Loucy (cell line): ENCODE measurements at regions not wholly inside any gene's neighbourhood (a gene's known extent, or its start where the extent isn't known, plus 50 kb on each side); places are given as distances from the start of the nearest gene placed in this dataset.

Experiments
- H2AFZ ChIP-seq: fragments of 200-600 bp; sonication (generic); 2 replicates; pipeline ENCODE4 v1.6.0; 2016; ENCODE audit warnings: antibody characterized with exemption, mild to moderate bottlenecking, low read length, moderate library complexity
- H3F3A ChIP-seq: fragments of 200-600 bp; 2 replicates; pipeline ENCODE4 v1.6.0; 2016; ENCODE audit warnings: antibody characterized with exemption, low read depth, mild to moderate bottlenecking
- H3K27me3 ChIP-seq: fragments of 200-600 bp; sonication (generic); 2 replicates; pipeline ENCODE4 v1.6.1; 2014; ENCODE audit warnings: low read length, mild to moderate bottlenecking; ENCODE audit not compliant: insufficient read depth, poor library complexity, severe bottlenecking
- H3K36me3 ChIP-seq: fragments of 200-600 bp; sonication (generic); 2 replicates; pipeline ENCODE4 v1.6.1; 2016; ENCODE audit warnings: low read length; ENCODE audit not compliant: insufficient read depth
- H3K4me1 ChIP-seq: fragments of 200-600 bp; sonication (generic); 2 replicates; pipeline ENCODE4 v1.5.1; 2014; ENCODE audit warnings: low read length, mild to moderate bottlenecking; ENCODE audit not compliant: insufficient read depth, poor library complexity, severe bottlenecking
- H3K4me2 ChIP-seq: fragments of 200-600 bp; sonication (generic); 2 replicates; pipeline ENCODE4 v1.6.0; 2014; ENCODE audit warnings: antibody characterized with exemption, low read length, low read depth, mild to moderate bottlenecking; ENCODE audit not compliant: poor library complexity, severe bottlenecking
- H3K4me3 ChIP-seq: fragments of 200-600 bp; sonication (generic); 2 replicates; pipeline ENCODE4 v1.5.1; 2014; ENCODE audit warnings: low read length, mild to moderate bottlenecking, mixed read lengths; ENCODE audit not compliant: poor library complexity, severe bottlenecking
- H3K79me2 ChIP-seq: fragments of 200-600 bp; sonication (generic); 2 replicates; pipeline ENCODE4 v1.6.1; 2014; ENCODE audit warnings: low read length; ENCODE audit not compliant: insufficient read depth
- H3K9ac ChIP-seq: fragments of 200-600 bp; sonication (generic); 2 replicates; pipeline ENCODE4 v1.6.0; 2014; ENCODE audit warnings: mild to moderate bottlenecking, low read depth, low read length, moderate library complexity; ENCODE audit not compliant: poor library complexity, severe bottlenecking
- H3K9me2 ChIP-seq: fragments of 200-600 bp; sonication (generic); replicated peaks from 2 replicates; pipeline ENCODE4 v1.6.1; 2016; ENCODE audit warnings: low read depth, low read length, mixed read lengths
- H3K9me3 ChIP-seq: fragments of 200-600 bp; sonication (generic); 2 replicates; pipeline ENCODE4 v1.6.1; 2014; ENCODE audit warnings: mild to moderate bottlenecking, antibody characterized with exemption, low read length, low read depth; ENCODE audit not compliant: insufficient read depth
- H4K20me1 ChIP-seq: fragments of 200-600 bp; sonication (generic); 2 replicates; pipeline ENCODE4 v1.6.0; 2014; ENCODE audit warnings: antibody characterized with exemption, low read length, mild to moderate bottlenecking; ENCODE audit not compliant: insufficient read depth, poor library complexity, severe bottlenecking
- CTCF ChIP-seq: fragments of 200-600 bp; sonication (generic); conservative IDR thresholded peaks from 2 replicates; pipeline ENCODE4 v1.5.1; 2014; ENCODE audit warnings: mild to moderate bottlenecking, antibody characterized with exemption, low read length
- EZH2phosphoT487 ChIP-seq: fragments of 200-600 bp; IDR thresholded peaks from 2 replicates; pipeline ENCODE4 v1.6.1; 2018; ENCODE audit warnings: antibody characterized with exemption, mild to moderate bottlenecking, moderate library complexity, borderline replicate concordance

DNA sequence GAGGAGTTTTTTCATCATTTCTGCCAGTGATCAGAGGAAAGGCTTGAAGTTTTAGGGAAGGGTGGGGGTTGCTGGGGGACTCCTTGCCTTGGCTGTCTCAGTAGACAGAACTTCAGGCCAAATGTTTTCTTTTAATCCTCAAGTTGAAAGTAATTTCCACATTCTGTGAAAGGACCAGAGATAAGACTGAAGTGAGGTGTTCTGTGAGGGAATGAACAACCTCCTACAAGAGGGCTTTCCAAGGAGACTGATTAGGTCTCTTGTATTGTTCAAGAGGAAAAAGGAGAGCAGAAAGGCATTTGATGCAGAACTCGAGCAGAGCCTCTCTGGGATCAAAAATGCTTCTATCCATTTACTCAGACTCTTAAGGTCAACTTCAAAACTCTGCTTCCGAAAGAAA is 282.1 kb upstream of the ATP10B start:
- no peaks in the 10 kb centered on the region for H3F3A ChIP-seq
- no peak overlapping the region for H3K4me3 ChIP-seq
- TF ChIP-seq EZH2phosphoT487 (no peak), CTCF (no peak)
- no peak overlapping the region for H2AFZ ChIP-seq
- H3K4me2 ChIP-seq: no peak overlapping the region
- no peaks in the 10 kb centered on the region for H3K4me1 ChIP-seq
- H3K27me3 ChIP-seq: no peaks in the 10 kb centered on the region
- H3K9ac ChIP-seq: no peak overlapping the region
- H3K9me2 ChIP-seq: no peaks in the 10 kb centered on the region
- H3K79me2 ChIP-seq: no peaks in the 10 kb centered on the region
- no peaks in the 10 kb centered on the region for H3K36me3 ChIP-seq
- H4K20me1 ChIP-seq: no peaks in the 10 kb centered on the region
- no peaks in the 10 kb centered on the region for H3K9me3 ChIP-seq

DNA sequence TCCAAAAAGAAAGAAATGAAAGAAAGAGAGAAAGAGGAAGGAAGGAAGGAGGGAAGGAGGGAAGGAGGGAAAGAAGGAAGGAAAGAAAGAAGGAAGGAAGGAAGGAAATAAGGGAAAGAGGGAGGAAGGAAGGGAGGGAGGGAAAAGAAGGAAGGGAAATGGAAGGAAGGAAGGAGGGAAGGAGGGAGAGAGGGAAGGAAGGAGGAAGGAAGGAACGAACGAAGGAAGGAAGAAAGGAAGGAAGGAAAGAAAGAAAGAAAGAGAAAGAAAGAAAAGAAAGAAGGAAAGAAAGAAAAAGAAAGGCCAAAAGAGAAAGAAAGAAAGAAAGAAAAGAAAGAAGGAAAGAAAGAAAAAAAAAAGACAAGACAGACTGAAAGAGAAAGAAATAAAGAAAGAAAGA is 263.9 kb upstream of the ATP10B start:
- Histone ChIP-seq H3K4me1 (no peaks in the 10 kb centered on the region), H3K79me2 (no peaks in the 10 kb centered on the region), H3K9me3 (no peaks in the 10 kb centered on the region), H2AFZ (no peak overlapping the region), H3K27me3 (no peaks in the 10 kb centered on the region), H3K9ac (no peak overlapping the region), H3K4me3 (no peak overlapping the region), H3K9me2 (no peaks in the 10 kb centered on the region), H3K4me2 (no peak overlapping the region), H3F3A (no peaks in the 10 kb centered on the region), H4K20me1 (no peaks in the 10 kb centered on the region), H3K36me3 (no peaks in the 10 kb centered on the region)
- TF ChIP-seq CTCF: no peak
- no peak for TF ChIP-seq EZH2phosphoT487

DNA sequence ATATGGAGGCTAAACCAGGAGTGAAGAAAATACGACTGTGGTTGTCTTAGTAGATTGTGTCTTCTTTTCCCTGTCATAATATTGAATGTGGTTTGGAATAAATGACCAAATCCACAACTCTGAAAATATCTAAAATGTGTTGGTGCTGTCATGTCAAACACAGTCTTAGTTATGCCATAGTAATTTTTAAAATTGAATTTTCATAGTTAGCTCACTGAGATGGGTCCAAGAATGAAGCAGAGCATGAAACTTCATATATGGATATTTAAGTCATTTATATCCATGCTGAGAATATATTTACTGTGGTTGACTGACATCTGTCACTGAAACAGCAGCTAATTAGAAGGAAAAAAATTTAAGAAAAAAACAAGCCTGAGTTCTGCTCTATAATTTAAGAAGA is 260.4 kb upstream of the ATP10B start:
- Histone ChIP-seq H3K79me2 (no peaks in the 10 kb centered on the region), H3K9ac (no peak overlapping the region), H3K4me2 (no peak overlapping the region), H3K9me3 (no peaks in the 10 kb centered on the region), H3K36me3 (no peaks in the 10 kb centered on the region), H3K9me2 (no peaks in the 10 kb centered on the region), H2AFZ (no peak overlapping the region), H4K20me1 (no peaks in the 10 kb centered on the region), H3K4me3 (no peak overlapping the region), H3F3A (no peaks in the 10 kb centered on the region), H3K4me1 (no peaks in the 10 kb centered on the region), H3K27me3 (no peaks in the 10 kb centered on the region)
- TF ChIP-seq EZH2phosphoT487 (no peak), CTCF (no peak)
